GM21423 (cell line): ENCODE measurements at regions not wholly inside any gene's neighbourhood (a gene's known extent, or its start where the extent isn't known, plus 50 kb on each side); places are given as distances from the start of the nearest gene placed in this dataset.
A peak's percentile ranks its signal among the peaks of the same experiment; 100 is the strongest.
"Not testable (repeated sequence)": the region's sequence is repeated elsewhere in the genome, so short reads cannot be mapped to it uniquely, and the experiment has no call there.

Source experiments
- ATAC-seq: cut with Tn5 transposase; IDR thresholded peaks from one replicate; pipeline ENCODE4 v1.9.1; 2021; ENCODE audit warnings: mild to moderate bottlenecking, moderate library complexity; ENCODE audit not compliant: unreplicated experiment

- ATAC-seq: no peak
Measured at GRCh38 chr11:87779276-87780067, 395.8 kb downstream of the RAB38 start.

GRCh38 chr11:87778357-87778756 is 396.9 kb downstream of the RAB38 start:
- ATAC-seq: no peak

- ATAC-seq: no peak
Measured at GRCh38 chr11:87775036-87775435, 400.2 kb downstream of the RAB38 start.

GRCh38 chr11:87769661-87770060 is 405.6 kb downstream of the RAB38 start:
- ATAC-seq: no peak

GRCh38 chr11:87767615-87768014 is 407.6 kb downstream of the RAB38 start:
- no peak for ATAC-seq

- ATAC-seq: not testable (repeated sequence)
Measured at GRCh38 chr11:87764075-87764474, 411.2 kb downstream of the RAB38 start.

GRCh38 chr11:87754685-87755084 is 420.6 kb downstream of the RAB38 start:
- no peak for ATAC-seq

GRCh38 chr11:87753143-87753542 is 422.1 kb downstream of the RAB38 start:
- ATAC-seq: no peak

- ATAC-seq: no peak
Measured at GRCh38 chr11:87743007-87743406, 432.2 kb downstream of the RAB38 start.

- no peak for ATAC-seq
Measured at GRCh38 chr11:87740968-87741367, 434.3 kb downstream of the RAB38 start.

- ATAC-seq: no peak
Measured at GRCh38 chr11:87740451-87740850, 434.8 kb downstream of the RAB38 start.

- ATAC-seq: no peak
Measured at GRCh38 chr11:87739766-87740165, 435.5 kb downstream of the RAB38 start.

- no peak for ATAC-seq
Measured at GRCh38 chr11:87739261-87739660, 436.0 kb downstream of the RAB38 start.

GRCh38 chr11:87736928-87737327 is 438.3 kb downstream of the RAB38 start:
- ATAC-seq: no peak

- no peak for ATAC-seq
Measured at GRCh38 chr11:87726506-87726905, 448.7 kb downstream of the RAB38 start.

GRCh38 chr11:87724358-87724757 is 450.9 kb downstream of the RAB38 start:
- no peak for ATAC-seq

- peak; percentile 67 for ATAC-seq
Measured at GRCh38 chr11:87722756-87723565, 452.3 kb downstream of the RAB38 start.

- no peak for ATAC-seq
Measured at GRCh38 chr11:87719326-87720073, 455.7 kb downstream of the RAB38 start.

GRCh38 chr11:87712802-87713202 is 462.4 kb downstream of the RAB38 start:
- ATAC-seq: no peak

GRCh38 chr11:87712391-87712790 is 462.9 kb downstream of the RAB38 start:
- no peak for ATAC-seq

- not testable (repeated sequence) for ATAC-seq
Measured at GRCh38 chr11:87703589-87703988, 471.7 kb downstream of the RAB38 start.
